Ishikawa (cell line): ENCODE measurements at regions not wholly inside any gene's neighbourhood (a gene's known extent, or its start where the extent isn't known, plus 50 kb on each side); places are given as distances from the start of the nearest gene placed in this dataset.

ENCODE experiments used
- CEBPB ChIP-seq: IDR thresholded peaks from 2 replicates; pipeline ENCODE4 v1.6.1; 2012
- CREB1 ChIP-seq: IDR thresholded peaks from 2 replicates; pipeline ENCODE4 v1.6.1; 2012; ENCODE audit warnings: low read depth
- EGR1 ChIP-seq: IDR thresholded peaks from 2 replicates; pipeline ENCODE4 v1.6.1; 2012
- EP300 ChIP-seq: IDR thresholded peaks from 2 replicates; pipeline ENCODE4 v1.6.1; 2012; ENCODE audit warnings: borderline replicate concordance
- FOXM1 ChIP-seq: IDR thresholded peaks from 2 replicates; pipeline ENCODE4 v1.6.1; 2012; ENCODE audit warnings: low read depth, borderline replicate concordance
- NFIC ChIP-seq: IDR thresholded peaks from 2 replicates; pipeline ENCODE4 v1.6.1; 2012
- RAD21 ChIP-seq: IDR thresholded peaks from 2 replicates; pipeline ENCODE4 v1.6.1; 2012; ENCODE audit warnings: low read depth
- TAF1 ChIP-seq: IDR thresholded peaks from 2 replicates; pipeline ENCODE4 v1.6.1; 2012; ENCODE audit warnings: low read depth, mild to moderate bottlenecking
- TCF12 ChIP-seq: IDR thresholded peaks from 2 replicates; pipeline ENCODE4 v1.6.1; 2012; ENCODE audit warnings: low read depth
- TEAD4 ChIP-seq: IDR thresholded peaks from 2 replicates; pipeline ENCODE4 v1.6.1; 2012
- YY1 ChIP-seq: IDR thresholded peaks from 2 replicates; pipeline ENCODE4 v1.6.1; 2012; ENCODE audit warnings: low read depth
- ZBTB7A ChIP-seq: IDR thresholded peaks from 2 replicates; pipeline ENCODE4 v1.6.1; 2012; ENCODE audit warnings: low read depth
- TF ChIP-seq, protein P1 (sequence below): IDR thresholded peaks from 2 replicates; pipeline ENCODE4 v1.6.1; 2012
- TF ChIP-seq, protein P2 (sequence below): IDR thresholded peaks from 2 replicates; pipeline ENCODE4 v1.6.1; 2012; ENCODE audit warnings: low read depth, mild to moderate bottlenecking
- TF ChIP-seq, protein P3 (sequence below): IDR thresholded peaks from 2 replicates; pipeline ENCODE4 v1.6.1; 2012

DNA sequence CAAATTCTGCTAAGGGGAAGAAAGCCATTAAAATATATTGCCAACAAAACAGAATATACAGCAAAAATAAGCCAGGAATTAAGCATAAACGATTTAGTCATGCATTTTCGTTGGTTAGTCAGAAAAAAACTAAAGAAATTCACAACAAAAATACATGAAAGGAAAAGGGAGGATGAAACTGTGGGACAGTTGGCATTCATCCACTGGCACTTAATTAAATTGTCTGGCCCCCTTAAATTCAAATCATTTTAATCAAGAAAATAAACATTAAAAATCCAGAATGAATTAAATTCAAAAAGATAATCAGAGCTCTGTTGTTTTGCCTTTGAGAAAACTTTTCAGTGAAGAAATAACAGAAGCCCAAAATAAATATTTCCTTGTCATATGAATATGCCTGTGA lies 264.6 kb upstream of the TMTC1 start:
- TF ChIP-seq, protein P1, sequence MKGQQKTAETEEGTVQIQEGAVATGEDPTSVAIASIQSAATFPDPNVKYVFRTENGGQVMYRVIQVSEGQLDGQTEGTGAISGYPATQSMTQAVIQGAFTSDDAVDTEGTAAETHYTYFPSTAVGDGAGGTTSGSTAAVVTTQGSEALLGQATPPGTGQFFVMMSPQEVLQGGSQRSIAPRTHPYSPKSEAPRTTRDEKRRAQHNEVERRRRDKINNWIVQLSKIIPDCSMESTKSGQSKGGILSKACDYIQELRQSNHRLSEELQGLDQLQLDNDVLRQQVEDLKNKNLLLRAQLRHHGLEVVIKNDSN = no peak
- no peak for TF ChIP-seq ZBTB7A

DNA sequence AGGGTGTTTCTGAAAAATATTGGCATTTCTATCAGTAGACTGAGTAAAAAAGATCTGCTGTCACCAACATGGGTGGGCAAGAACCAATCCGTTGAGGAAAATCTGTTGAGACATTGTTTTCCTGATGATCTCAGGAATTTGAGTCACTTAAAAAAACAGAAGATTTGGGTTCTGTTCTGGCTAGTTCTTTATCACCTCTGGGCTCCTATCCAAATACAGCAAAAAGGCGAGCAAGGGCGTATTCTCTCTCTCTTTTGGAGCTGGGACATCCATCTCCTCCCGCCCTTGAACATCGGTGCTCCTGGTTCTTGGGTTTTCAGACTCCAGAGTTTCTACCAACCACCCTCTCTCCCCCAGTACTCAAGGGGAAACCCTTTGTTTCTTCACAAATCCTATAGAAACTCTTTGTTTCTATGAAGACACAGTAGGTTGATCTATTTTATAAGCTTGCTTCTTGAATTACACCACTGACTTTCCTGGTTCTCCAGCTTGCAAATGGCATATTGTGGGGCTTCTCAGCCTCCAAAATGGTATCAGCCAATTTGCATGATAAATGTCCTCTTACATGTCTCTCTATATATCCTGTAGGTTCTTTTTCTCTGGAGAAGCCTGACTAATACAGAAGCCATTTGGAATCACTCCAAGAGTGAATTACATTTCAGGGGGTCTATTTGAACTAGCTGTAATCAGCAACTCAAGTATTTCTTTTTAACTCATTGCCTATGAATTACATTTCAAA lies 263.9 kb upstream of the TMTC1 start:
- TF ChIP-seq YY1 = no peak
- TF ChIP-seq EGR1 = no peak
- no peak for TF ChIP-seq ZBTB7A
- TF ChIP-seq, protein P1 = no peak
- TF ChIP-seq RAD21 = no peak
- TF ChIP-seq, protein P2, sequence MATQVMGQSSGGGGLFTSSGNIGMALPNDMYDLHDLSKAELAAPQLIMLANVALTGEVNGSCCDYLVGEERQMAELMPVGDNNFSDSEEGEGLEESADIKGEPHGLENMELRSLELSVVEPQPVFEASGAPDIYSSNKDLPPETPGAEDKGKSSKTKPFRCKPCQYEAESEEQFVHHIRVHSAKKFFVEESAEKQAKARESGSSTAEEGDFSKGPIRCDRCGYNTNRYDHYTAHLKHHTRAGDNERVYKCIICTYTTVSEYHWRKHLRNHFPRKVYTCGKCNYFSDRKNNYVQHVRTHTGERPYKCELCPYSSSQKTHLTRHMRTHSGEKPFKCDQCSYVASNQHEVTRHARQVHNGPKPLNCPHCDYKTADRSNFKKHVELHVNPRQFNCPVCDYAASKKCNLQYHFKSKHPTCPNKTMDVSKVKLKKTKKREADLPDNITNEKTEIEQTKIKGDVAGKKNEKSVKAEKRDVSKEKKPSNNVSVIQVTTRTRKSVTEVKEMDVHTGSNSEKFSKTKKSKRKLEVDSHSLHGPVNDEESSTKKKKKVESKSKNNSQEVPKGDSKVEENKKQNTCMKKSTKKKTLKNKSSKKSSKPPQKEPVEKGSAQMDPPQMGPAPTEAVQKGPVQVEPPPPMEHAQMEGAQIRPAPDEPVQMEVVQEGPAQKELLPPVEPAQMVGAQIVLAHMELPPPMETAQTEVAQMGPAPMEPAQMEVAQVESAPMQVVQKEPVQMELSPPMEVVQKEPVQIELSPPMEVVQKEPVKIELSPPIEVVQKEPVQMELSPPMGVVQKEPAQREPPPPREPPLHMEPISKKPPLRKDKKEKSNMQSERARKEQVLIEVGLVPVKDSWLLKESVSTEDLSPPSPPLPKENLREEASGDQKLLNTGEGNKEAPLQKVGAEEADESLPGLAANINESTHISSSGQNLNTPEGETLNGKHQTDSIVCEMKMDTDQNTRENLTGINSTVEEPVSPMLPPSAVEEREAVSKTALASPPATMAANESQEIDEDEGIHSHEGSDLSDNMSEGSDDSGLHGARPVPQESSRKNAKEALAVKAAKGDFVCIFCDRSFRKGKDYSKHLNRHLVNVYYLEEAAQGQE = no peak
- TF ChIP-seq TEAD4 = no peak
- no peak for TF ChIP-seq TAF1
- TF ChIP-seq TCF12 = no peak
- no peak for TF ChIP-seq EP300
- TF ChIP-seq, protein P3, sequence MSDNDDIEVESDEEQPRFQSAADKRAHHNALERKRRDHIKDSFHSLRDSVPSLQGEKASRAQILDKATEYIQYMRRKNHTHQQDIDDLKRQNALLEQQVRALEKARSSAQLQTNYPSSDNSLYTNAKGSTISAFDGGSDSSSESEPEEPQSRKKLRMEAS = no peak
- no peak for TF ChIP-seq NFIC
- no peak for TF ChIP-seq CEBPB
- TF ChIP-seq CREB1 = no peak
- TF ChIP-seq FOXM1 = no peak

DNA sequence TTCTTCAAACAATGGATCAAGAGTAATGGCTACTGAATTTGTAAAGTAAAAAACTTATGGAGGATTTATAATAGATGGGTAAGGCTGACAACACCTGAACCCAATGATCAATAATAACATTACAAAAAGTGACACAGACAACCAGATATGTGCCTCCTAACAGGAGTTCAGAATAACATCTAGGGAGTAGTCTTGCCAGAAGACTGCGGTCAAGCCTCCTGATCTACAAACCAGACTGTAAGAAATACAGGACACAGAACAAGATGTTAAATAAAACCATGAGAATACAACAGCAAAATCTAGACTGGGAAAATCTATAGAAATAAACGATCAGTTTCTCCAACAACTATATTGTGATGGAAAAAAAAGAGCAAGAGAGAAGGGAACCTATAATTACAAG lies 262.6 kb upstream of the TMTC1 start:
- TF ChIP-seq, protein P2 = no peak
- no peak for TF ChIP-seq EP300
- TF ChIP-seq ZBTB7A = no peak
- no peak for TF ChIP-seq RAD21
- no peak for TF ChIP-seq EGR1
- TF ChIP-seq NFIC = no peak
- no peak for TF ChIP-seq CREB1
- TF ChIP-seq TEAD4 = no peak
- no peak for TF ChIP-seq TCF12

DNA sequence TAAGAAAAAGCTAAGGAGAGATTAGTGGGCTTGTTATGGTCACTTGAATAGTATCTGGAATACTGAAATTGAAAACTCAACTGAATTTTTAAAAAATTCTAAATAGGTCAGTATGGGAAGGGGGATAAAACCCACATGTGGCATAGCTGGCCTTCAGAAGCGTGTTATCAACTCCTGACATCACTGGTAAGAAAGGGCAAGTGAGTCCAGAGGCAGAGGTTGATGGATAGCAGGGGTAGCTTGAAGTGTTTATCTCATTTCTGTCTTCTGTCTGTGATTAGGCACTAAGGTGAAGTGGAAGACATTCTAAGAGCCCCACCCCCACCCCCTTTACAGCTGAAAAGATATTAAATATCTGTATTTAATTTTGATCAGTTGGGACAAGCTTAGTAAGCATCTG lies 261.4 kb upstream of the TMTC1 start:
- no peak for TF ChIP-seq CREB1
- TF ChIP-seq, protein P1 = no peak
- no peak for TF ChIP-seq ZBTB7A
- TF ChIP-seq TCF12 = no peak
- no peak for TF ChIP-seq YY1
- TF ChIP-seq, protein P2 = no peak
- no peak for TF ChIP-seq TEAD4
- TF ChIP-seq, protein P3 = no peak
- no peak for TF ChIP-seq RAD21
- TF ChIP-seq TAF1 = no peak
- no peak for TF ChIP-seq CEBPB
- no peak for TF ChIP-seq EGR1
- TF ChIP-seq EP300 = no peak
- no peak for TF ChIP-seq FOXM1
- TF ChIP-seq NFIC = no peak
